Omental fat pad (tissue), 3 donors: ENCODE measurements at regions not wholly inside any gene's neighbourhood (a gene's known extent, or its start where the extent isn't known, plus 50 kb on each side); places are given as distances from the start of the nearest gene placed in this dataset.

Source experiments
- ATAC-seq: fragments of 150-250 bp; one replicate; pipeline ENCODE4 v1.9.1; 2016; ENCODE audit warnings: mild to moderate bottlenecking, moderate library complexity; ENCODE audit not compliant: low FRiP score
- DNase-seq: peaks from one replicate; pipeline ENCODE4 v3.0.0-alpha.2; 2019; ENCODE audit warnings: low spot score
- CTCF ChIP-seq, 3 donors: fragments of 450-650 bp; IDR thresholded peaks; one replicate each; pipeline ENCODE4 v1.5.1; 2016 to 2017; ENCODE audit warnings: antibody characterized with exemption in 3 of 3, mild to moderate bottlenecking in 3 of 3, moderate library complexity in 2 of 3

DNA sequence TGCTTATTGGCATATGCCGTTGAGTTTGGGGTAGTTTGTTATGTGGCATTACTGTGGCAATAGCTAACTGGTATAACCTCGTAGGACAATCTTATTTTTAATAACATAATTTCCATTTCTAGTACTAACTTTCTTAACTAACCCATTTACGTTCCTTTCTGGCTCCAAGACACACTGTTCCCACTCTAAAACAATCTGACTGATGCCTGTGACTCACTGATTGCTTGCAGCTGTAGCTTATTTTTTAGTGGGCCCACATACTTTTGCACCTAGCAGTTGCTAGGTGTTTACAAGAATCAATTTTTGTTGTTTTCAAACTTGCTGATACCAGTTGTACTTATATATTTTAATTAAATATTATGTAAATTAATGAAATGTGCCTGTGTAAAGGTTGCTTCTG, 52.2 kb downstream of the FAT3 start:
- ATAC-seq: no peak
- TF ChIP-seq CTCF (IDR thresholded peaks at IDR 0.05): no peak
- no peak for DNase-seq

GRCh38 chr11:92277871-92278270, 53.3 kb downstream of the FAT3 start:
- TF ChIP-seq CTCF (IDR thresholded peaks at IDR 0.05): no peak
- no peak for DNase-seq
- ATAC-seq: no peak

- DNase-seq: no peak
- TF ChIP-seq CTCF (IDR thresholded peaks at IDR 0.05): no peak
These were observed 54.3 kb downstream of the FAT3 start for GRCh38 chr11:92278791-92279433.

DNA sequence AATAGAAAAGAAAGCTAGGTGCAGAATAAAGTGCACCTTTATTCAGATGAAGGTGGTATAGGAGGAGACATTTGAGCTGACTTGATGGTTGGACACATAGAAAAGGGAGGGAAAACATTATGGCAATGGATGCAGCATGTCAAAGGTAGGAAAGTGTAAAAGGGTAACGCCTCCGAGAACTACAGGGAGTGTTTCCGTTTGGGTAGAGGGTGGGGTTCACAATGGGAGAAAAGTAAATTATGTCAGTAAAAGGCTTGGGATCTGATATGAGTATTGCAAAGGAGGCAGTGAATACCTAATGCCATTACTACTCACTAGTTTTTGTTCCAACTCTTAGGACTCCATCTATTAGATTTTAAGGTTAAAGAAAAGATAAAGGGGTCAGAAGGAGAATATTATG, 59.5 kb downstream of the FAT3 start:
- ATAC-seq (no peak), DNase-seq (no peak)
- no peak for TF ChIP-seq CTCF (IDR thresholded peaks at IDR 0.05)

More at GRCh38 chr11:92278791-92279433, 54.3 kb downstream of the FAT3 start:
- ATAC-seq: no peak

- ATAC-seq: no peak
- no peak for DNase-seq
- no peak for TF ChIP-seq CTCF (IDR thresholded peaks at IDR 0.05)
These were observed 59.9 kb downstream of the FAT3 start for GRCh38 chr11:92284558-92284957.

DNA sequence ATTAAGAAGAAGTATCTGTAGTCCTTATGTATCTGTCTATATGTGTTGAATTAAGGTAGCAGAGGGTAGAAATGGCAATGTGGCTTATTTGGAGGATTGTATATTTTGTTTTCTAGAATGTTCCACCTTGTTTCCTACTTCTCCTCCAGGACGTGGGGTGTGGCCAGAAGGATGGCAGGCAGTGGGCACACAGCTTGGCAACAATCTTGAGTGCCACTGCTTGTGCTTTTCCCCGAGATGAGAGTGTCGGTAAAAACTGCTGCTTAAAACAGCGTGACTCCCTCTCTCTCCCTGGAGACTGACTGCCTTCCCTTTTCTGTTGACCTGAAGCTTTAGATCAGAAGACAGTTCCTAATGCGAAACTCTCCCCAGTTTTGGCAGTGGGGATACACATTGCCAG, 61.2 kb downstream of the FAT3 start:
- ATAC-seq (no peak), DNase-seq (no peak)
- TF ChIP-seq CTCF (IDR thresholded peaks at IDR 0.05): no peak

DNA sequence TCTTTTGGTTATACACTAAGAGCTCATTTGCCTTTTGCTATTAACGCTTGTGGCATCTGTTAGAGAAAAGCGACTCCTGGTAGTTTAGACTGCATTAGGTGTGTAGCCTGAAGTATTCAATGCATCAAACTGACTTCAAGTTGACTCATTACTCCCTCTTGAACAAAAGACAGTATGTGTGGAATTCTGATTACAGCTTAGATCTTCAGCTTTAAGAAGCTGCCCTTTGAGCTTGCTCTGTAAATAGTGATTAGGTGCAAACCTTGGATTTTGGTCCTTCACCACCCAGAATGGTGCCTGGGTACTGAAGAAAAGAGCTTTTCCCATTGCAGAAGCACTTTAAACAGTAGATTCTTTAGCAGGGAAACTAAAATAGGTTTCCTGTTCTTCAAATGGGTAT, 62.1 kb downstream of the FAT3 start:
- DNase-seq: no peak
- no peak for TF ChIP-seq CTCF (IDR thresholded peaks at IDR 0.05)
- no peak for ATAC-seq
